HepG2 (cell line): ENCODE measurements at regions not wholly inside any gene's neighbourhood (a gene's known extent, or its start where the extent isn't known, plus 50 kb on each side); places are given as distances from the start of the nearest gene placed in this dataset.

ENCODE experiments used
- ATAC-seq: fragments of 200-7000 bp; cut with Tn5 transposase; 3 replicates; pipeline ENCODE4 v1.9.1; 2020; ENCODE audit warnings: mild to moderate bottlenecking, moderate library complexity
- BruUV-seq: library from RNA; stranded (reverse); fragments of 400-500 nt; replicated peaks from 2 replicates; lab custom pipeline; 2021; lab: Mats Ljungman, UMichigan
- CTCF ChIA-PET: fragments of 300-600 bp; formaldehyde crosslinking; extraction: SDS; loops from one replicate; lab custom pipeline; 2021; ENCODE audit warnings: low total read pairs, inconsistent platforms, low intra/inter-chr PET ratio; lab: Yijun Ruan, JAX
- POLR2A ChIA-PET: fragments of 350-600 bp; sonication (Branson Sonifier 250); formaldehyde crosslinking; loops from one replicate; lab custom pipeline; 2020; ENCODE audit warnings: antibody characterized with exemption, inconsistent platforms; lab: Yijun Ruan, JAX
- DNase-seq: peaks from one replicate; pipeline ENCODE4 v3.0.0-alpha.2; 2015; ENCODE audit warnings: low spot score
- FAIRE-seq: peaks from 3 replicates; lab custom pipeline; 2011; peaks lifted over from hg19 to GRCh38; lab: Jason Lieb, UNC
- H2AFZ ChIP-seq: one replicate; pipeline ENCODE4 v1.6.1; 2011; ENCODE audit warnings: low read length, inconsistent platforms
- H3K27ac ChIP-seq: fragments of 300-600 bp; 3 replicates; pipeline ENCODE4 v1.8.0; 2011; ENCODE audit warnings: mixed run types, mild to moderate bottlenecking, mixed read lengths, low read length, inconsistent platforms; ENCODE audit not compliant: insufficient read depth; ENCODE audit errors: extremely low read length
- H3K27me3 ChIP-seq, 2 experiments: fragments of 200-600 bp in 1 of 2; 2 replicates in 1 of 2; 3 replicates in 1 of 2; pipeline versions ENCODE4 v1.6.0 to v1.8.0; 2011; ENCODE audit warnings: low read length in 2 of 2, mild to moderate bottlenecking in 2 of 2, moderate library complexity in 2 of 2, inconsistent platforms in 1 of 2; ENCODE audit not compliant: insufficient read depth in 2 of 2, control insufficient read depth in 1 of 2
- H3K36me3 ChIP-seq, 2 experiments: fragments of 200-600 bp in 1 of 2; replicated peaks in 1 of 2; 2 replicates in 1 of 2; 3 replicates in 1 of 2; pipeline versions ENCODE4 v1.5.1 to v1.8.0; 2011; ENCODE audit warnings: low read length in 2 of 2, inconsistent platforms in 1 of 2; ENCODE audit not compliant: insufficient read depth in 2 of 2, control insufficient read depth in 1 of 2
- H3K4me1 ChIP-seq: 2 replicates; pipeline ENCODE4 v1.5.1; 2012; ENCODE audit warnings: low read length, inconsistent platforms; ENCODE audit not compliant: insufficient read depth
- H3K4me2 ChIP-seq: 2 replicates; pipeline ENCODE4 v1.6.0; 2011; ENCODE audit warnings: low read depth, low read length, inconsistent platforms
- H3K4me3 ChIP-seq, 3 experiments: fragments of 200-600 bp in 1 of 3; sonication (generic), shearing (Covaris generic) in 1 of 3; replicated peaks in 1 of 3; 2 replicates each; pipeline ENCODE4 v1.5.1; 2011 to 2016; ENCODE audit warnings: low read length in 3 of 3, inconsistent platforms in 2 of 3, low read depth in 2 of 3, mild to moderate bottlenecking in 2 of 3, control low read depth in 1 of 3, mixed read lengths in 1 of 3; ENCODE audit not compliant: insufficient read depth in 1 of 3
- H3K79me2 ChIP-seq: one replicate; pipeline ENCODE4 v1.6.1; 2011; ENCODE audit warnings: low read length, inconsistent platforms; ENCODE audit not compliant: insufficient read depth
- H3K9ac ChIP-seq: 2 replicates; pipeline ENCODE4 v1.6.0; 2011; ENCODE audit warnings: mild to moderate bottlenecking, low read depth, low read length, inconsistent platforms; ENCODE audit not compliant: insufficient read depth
- H3K9me3 ChIP-seq: 2 replicates; pipeline ENCODE4 v1.5.1; 2012; ENCODE audit warnings: mild to moderate bottlenecking, low read length
- H4K20me1 ChIP-seq: 2 replicates; pipeline ENCODE4 v1.6.0; 2011; ENCODE audit warnings: inconsistent platforms, mild to moderate bottlenecking, low read length, moderate library complexity; ENCODE audit not compliant: insufficient read depth
- BCL3 ChIP-seq: sonication (generic); formaldehyde crosslinking; IDR thresholded peaks from 2 replicates; pipeline ENCODE4 v1.5.1; 2020; ENCODE audit warnings: mild to moderate bottlenecking, missing genetic modification reagents, moderate library complexity
- JUNB ChIP-seq: sonication (generic); formaldehyde crosslinking; IDR thresholded peaks from 2 replicates; pipeline ENCODE4 v1.8.0; 2022; ENCODE audit warnings: missing genetic modification reagents, mild to moderate bottlenecking, borderline replicate concordance
- LRRFIP1 ChIP-seq: sonication (generic); formaldehyde crosslinking; conservative IDR thresholded peaks from 2 replicates; pipeline ENCODE4 v1.4.0; 2020; ENCODE audit warnings: missing genetic modification reagents
- NCOA2 ChIP-seq: sonication (generic); formaldehyde crosslinking; IDR thresholded peaks from 2 replicates; pipeline ENCODE4 v1.8.0; 2022; ENCODE audit warnings: inconsistent platforms
- NR3C1 ChIP-seq: sonication (generic); formaldehyde crosslinking; IDR thresholded peaks from 2 replicates; pipeline ENCODE4 v1.4.0; 2020; ENCODE audit warnings: missing genetic modification reagents
- PAXIP1 ChIP-seq: sonication (generic); formaldehyde crosslinking; conservative IDR thresholded peaks from 2 replicates; pipeline ENCODE4 v1.4.0; 2020; ENCODE audit warnings: mild to moderate bottlenecking, missing genetic modification reagents, moderate library complexity
- REL ChIP-seq: sonication (generic); formaldehyde crosslinking; conservative IDR thresholded peaks from 2 replicates; pipeline ENCODE4 v1.8.0; 2022; ENCODE audit warnings: mild to moderate bottlenecking, missing genetic modification reagents, moderate library complexity
- ZFP90 ChIP-seq: sonication (generic); formaldehyde crosslinking; IDR thresholded peaks from 2 replicates; pipeline ENCODE4 v1.8.0; 2022; ENCODE audit warnings: missing genetic modification reagents, mild to moderate bottlenecking, inconsistent platforms, borderline replicate concordance
- ZNF460 ChIP-seq: sonication (generic); formaldehyde crosslinking; IDR thresholded peaks from 2 replicates; pipeline ENCODE4 v1.5.1; 2020; ENCODE audit warnings: missing genetic modification reagents, mild to moderate bottlenecking, borderline replicate concordance
- ZNF563 ChIP-seq: sonication (generic); formaldehyde crosslinking; IDR thresholded peaks from 2 replicates; pipeline ENCODE4 v1.8.0; 2022; ENCODE audit warnings: mild to moderate bottlenecking, moderate library complexity, missing genetic modification reagents
- ZNF607 ChIP-seq: sonication (generic); formaldehyde crosslinking; IDR thresholded peaks from 2 replicates; pipeline ENCODE4 v1.5.1; 2020; ENCODE audit warnings: missing genetic modification reagents, mild to moderate bottlenecking, borderline replicate concordance
- WGBS: methylation state at CpG from one replicate; pipeline ENCODE4 v1.1.6; 2017; ENCODE audit warnings: low lambda C conversion rate; 5-methylcytosine and 5-hydroxymethylcytosine counted together
- in situ Hi-C: cut with HindIII; loops from 2 replicates; pipeline ENCODE4 v1.10.0; 2017; ENCODE audit warnings: low pct_unique_long_range_greater_than_20kb; ENCODE audit not compliant: extremely low pct_ligation_motif_present
- intact Hi-C: fragments of 100-400 bp; cut with micrococcal nuclease; formaldehyde crosslinking; loops from one replicate; pipeline ENCODE4 v1.10.0; 2022; ENCODE audit not compliant: unreplicated experiment

GRCh38 chr15:38168467-38169070 lies 84.1 kb upstream of the SPRED1 start:
- H3K4me1 ChIP-seq: peaks cover 15% of the 10 kb centered on the region
- no peaks in the 10 kb centered on the region for H4K20me1 ChIP-seq
- in situ Hi-C loops: no loop called here
- H3K4me3 ChIP-seq: no peak overlapping the region
- no peak overlapping the region for H2AFZ ChIP-seq
- TF ChIP-seq JUNB (CRISPR knock-in tag) (no peak), ZNF607 (no peak), NCOA2 (CRISPR knock-in tag) (no peak), ZFP90 (CRISPR knock-in tag) (no peak), ZNF460 (CRISPR knock-in tag) (no peak)
- H3K4me2 ChIP-seq: no peak overlapping the region
- H3K79me2 ChIP-seq: no peaks in the 10 kb centered on the region
- no peak overlapping the region for H3K27ac ChIP-seq
- CTCF ChIA-PET: no interaction called here
- no peaks in the 10 kb centered on the region for H3K27me3 ChIP-seq
- ATAC-seq (no peak), FAIRE-seq (no peak), DNase-seq (no peak)
- intact Hi-C loops: loop anchor here (5.0 kb wide), 1 partner anchor 176 kb away; no protein-coding TSS in a partner anchor
- WGBS: 0% methylated on average over 2 of the region's 2 CpGs
- POLR2A ChIA-PET: no interaction called here
- H3K36me3 ChIP-seq: no peaks in the 10 kb centered on the region
- H3K9me3 ChIP-seq: no peaks in the 10 kb centered on the region
- no peak overlapping the region for H3K9ac ChIP-seq
- no TSS peak for BruUV-seq

- ChIA-PET POLR2A (no interaction called here), CTCF (no interaction called here)
- ATAC-seq: no peak
- Histone ChIP-seq H3K9ac (no peak overlapping the region), H3K27ac (no peak overlapping the region), H3K9me3 (no peaks in the 10 kb centered on the region), H3K79me2 (no peaks in the 10 kb centered on the region), H3K4me3 (no peak overlapping the region), H2AFZ (no peak overlapping the region), H3K36me3 (no peaks in the 10 kb centered on the region), H3K4me1 (no peaks in the 10 kb centered on the region), H3K27me3 (no peaks in the 10 kb centered on the region; a peak in 1 of 5 replicates), H3K4me2 (no peak overlapping the region), H4K20me1 (no peaks in the 10 kb centered on the region)
- 0% methylated on average over 1 of the region's 1 CpG for WGBS
- no TSS peak for BruUV-seq
- intact Hi-C loops (no loop called here), in situ Hi-C loops (no loop called here)
- no peak for DNase-seq
- no peak for FAIRE-seq
- TF ChIP-seq REL: no peak
- TF ChIP-seq LRRFIP1 (CRISPR knock-in tag): no peak
- no peak for TF ChIP-seq ZNF563 (CRISPR knock-in tag)
- TF ChIP-seq NR3C1: no peak
- no peak for TF ChIP-seq PAXIP1 (CRISPR knock-in tag)
- TF ChIP-seq BCL3: no peak
These were observed 80.7 kb upstream of the SPRED1 start for GRCh38 chr15:38171973-38172372.
